Large intestine (tissue), 3 donors: ENCODE measurements at regions not wholly inside any gene's neighbourhood (a gene's known extent, or its start where the extent isn't known, plus 50 kb on each side); places are given as distances from the start of the nearest gene placed in this dataset.

ENCODE experiments used
- DNase-seq, 2 donors: peaks; one replicate each; pipeline versions ENCODE4 v3.0.0 to v3.0.0-alpha.2; 2013
- H3K27ac ChIP-seq: one replicate; pipeline ENCODE4 v1.5.1; 2013; ENCODE audit warnings: low read length
- H3K27me3 ChIP-seq: 2 replicates; pipeline ENCODE4 v1.6.1; 2013; ENCODE audit warnings: low read length; ENCODE audit not compliant: control insufficient read depth, insufficient read depth
- H3K36me3 ChIP-seq: 2 replicates; pipeline ENCODE4 v1.6.1; 2013; ENCODE audit warnings: low read length; ENCODE audit not compliant: control insufficient read depth, insufficient read depth
- H3K4me1 ChIP-seq: one replicate; pipeline ENCODE4 v1.6.1; 2013; ENCODE audit warnings: low read length; ENCODE audit not compliant: control insufficient read depth, insufficient read depth
- H3K4me3 ChIP-seq: one replicate; pipeline ENCODE4 v1.5.1; 2013; ENCODE audit warnings: low read length
- H3K9me3 ChIP-seq: one replicate; pipeline ENCODE4 v1.6.1; 2013; ENCODE audit warnings: mild to moderate bottlenecking, low read depth, low read length, moderate library complexity; ENCODE audit not compliant: control insufficient read depth
- WGBS: methylation state at CpG from one replicate; pipeline ENCODE4 v1.1.5; 2013; ENCODE audit warnings: low lambda C conversion rate; ENCODE audit not compliant: insufficient coverage; 5-methylcytosine and 5-hydroxymethylcytosine counted together

DNA sequence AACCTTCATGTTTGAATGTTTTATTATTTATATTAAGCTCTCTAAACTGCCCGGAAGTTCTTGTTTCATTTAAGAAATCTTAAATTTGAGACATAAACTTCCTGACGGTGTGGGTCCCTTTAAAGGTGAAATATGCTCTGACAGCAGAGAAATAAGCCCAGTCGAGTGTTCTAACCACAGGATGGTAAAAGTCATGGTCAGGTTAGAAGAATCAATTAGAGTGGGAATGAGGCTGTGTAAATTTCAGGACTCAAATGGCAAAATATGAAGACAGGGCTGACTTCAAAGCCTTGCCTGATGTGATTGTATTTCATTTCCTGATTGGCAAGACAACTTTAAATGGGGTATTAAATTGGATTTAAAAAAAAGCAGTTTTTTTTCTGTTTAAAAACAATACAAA, 432.9 kb upstream of the BRINP1 start:
- H3K27me3 ChIP-seq: no peaks in the 10 kb centered on the region
- DNase-seq: no peak
- no peak overlapping the region for H3K27ac ChIP-seq
- no peaks in the 10 kb centered on the region for H3K36me3 ChIP-seq
- H3K4me1 ChIP-seq: no peaks in the 10 kb centered on the region
- no peaks in the 10 kb centered on the region for H3K9me3 ChIP-seq
- 83% methylated on average over 1 of the region's 3 CpGs for WGBS
- H3K4me3 ChIP-seq: no peak overlapping the region

- no peaks in the 10 kb centered on the region for H3K36me3 ChIP-seq
- 80% methylated on average over 2 of the region's 4 CpGs for WGBS
- no peak overlapping the region for H3K27ac ChIP-seq
- no peaks in the 10 kb centered on the region for H3K4me1 ChIP-seq
- no peak overlapping the region for H3K4me3 ChIP-seq
- H3K9me3 ChIP-seq: no peaks in the 10 kb centered on the region
- no peaks in the 10 kb centered on the region for H3K27me3 ChIP-seq
- no peak for DNase-seq
These were observed 432.1 kb upstream of the BRINP1 start for GRCh38 chr9:119801311-119801710.

DNA sequence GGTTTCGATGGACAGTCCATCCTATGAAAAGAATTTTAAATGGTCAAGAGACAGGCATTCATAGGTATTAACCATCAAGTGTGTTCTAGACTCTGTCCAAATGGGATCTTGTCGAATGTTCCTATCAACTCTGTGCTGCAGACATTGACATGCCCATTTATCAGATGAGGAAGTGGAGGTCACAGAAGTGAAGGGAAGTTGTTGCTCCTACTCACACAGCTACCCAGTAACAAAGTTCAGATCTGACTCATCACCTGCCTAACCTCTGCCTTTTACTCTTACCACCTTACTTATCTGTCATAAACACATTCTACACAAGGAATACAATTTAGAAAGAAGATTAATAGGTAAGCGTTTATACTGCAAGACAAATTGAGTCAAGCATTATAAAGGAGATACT, 426.2 kb upstream of the BRINP1 start:
- 67% methylated on average over 1 of the region's 3 CpGs for WGBS
- DNase-seq: no peak
- no peak overlapping the region for H3K4me3 ChIP-seq
- no peaks in the 10 kb centered on the region for H3K36me3 ChIP-seq
- no peak overlapping the region for H3K27ac ChIP-seq
- H3K9me3 ChIP-seq: no peaks in the 10 kb centered on the region
- H3K4me1 ChIP-seq: no peaks in the 10 kb centered on the region
- no peaks in the 10 kb centered on the region for H3K27me3 ChIP-seq

DNA sequence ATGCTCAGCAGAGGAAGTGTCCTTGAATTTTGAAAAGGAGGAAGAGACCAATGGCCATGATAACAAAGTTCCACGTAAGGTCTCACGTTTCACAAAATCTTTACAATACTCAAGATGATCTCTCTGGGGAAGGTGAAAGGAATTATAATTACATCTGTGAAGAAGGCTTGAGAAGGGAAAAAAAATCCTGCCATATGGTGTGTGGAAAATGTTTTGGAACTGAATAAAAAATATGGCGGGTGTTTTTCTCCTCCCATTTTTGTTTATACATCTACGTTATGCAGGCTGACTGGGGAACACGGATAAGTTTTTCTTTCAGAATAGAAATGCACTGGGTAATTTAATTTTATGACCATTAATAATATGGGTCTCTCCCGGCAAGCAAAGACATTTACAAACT, 425.6 kb upstream of the BRINP1 start:
- Histone ChIP-seq H3K27me3 (no peaks in the 10 kb centered on the region), H3K4me1 (no peaks in the 10 kb centered on the region), H3K36me3 (no peaks in the 10 kb centered on the region), H3K9me3 (no peaks in the 10 kb centered on the region), H3K27ac (no peak overlapping the region), H3K4me3 (no peak overlapping the region)
- DNase-seq: no peak
- WGBS: 83% methylated on average over 2 of the region's 6 CpGs

DNA sequence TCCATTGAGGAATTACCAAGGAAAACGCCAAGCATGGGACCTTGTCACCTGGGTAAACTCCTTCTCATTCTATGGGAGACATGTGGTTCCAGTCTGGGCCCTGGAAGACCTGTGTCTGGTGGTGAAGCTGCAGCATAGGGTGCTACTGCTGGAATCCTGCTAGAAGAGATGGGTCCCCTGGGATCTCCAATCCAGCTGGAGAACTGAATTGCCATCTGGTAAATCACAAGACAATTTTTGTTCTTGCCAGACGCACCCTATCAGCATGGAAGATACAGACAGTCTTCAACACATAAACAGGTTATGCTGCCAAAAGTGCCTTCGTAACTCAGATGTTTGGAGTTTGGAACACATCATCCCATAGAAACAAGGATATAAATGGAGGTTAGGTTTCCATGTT, 424.0 kb upstream of the BRINP1 start:
- no peak overlapping the region for H3K27ac ChIP-seq
- H3K9me3 ChIP-seq: no peaks in the 10 kb centered on the region
- H3K36me3 ChIP-seq: no peaks in the 10 kb centered on the region
- no peak for DNase-seq
- H3K27me3 ChIP-seq: no peaks in the 10 kb centered on the region
- no peak overlapping the region for H3K4me3 ChIP-seq
- WGBS: 90% methylated on average over 2 of the region's 3 CpGs
- H3K4me1 ChIP-seq: no peaks in the 10 kb centered on the region

- Histone ChIP-seq H3K4me3 (no peak overlapping the region), H3K9me3 (no peaks in the 10 kb centered on the region), H3K36me3 (no peaks in the 10 kb centered on the region), H3K27me3 (no peaks in the 10 kb centered on the region), H3K4me1 (no peaks in the 10 kb centered on the region), H3K27ac (no peak overlapping the region)
- no peak for DNase-seq
- WGBS: 80% methylated on average over 2 of the region's 3 CpGs
These were observed 423.0 kb upstream of the BRINP1 start for GRCh38 chr9:119792242-119792641.

DNA sequence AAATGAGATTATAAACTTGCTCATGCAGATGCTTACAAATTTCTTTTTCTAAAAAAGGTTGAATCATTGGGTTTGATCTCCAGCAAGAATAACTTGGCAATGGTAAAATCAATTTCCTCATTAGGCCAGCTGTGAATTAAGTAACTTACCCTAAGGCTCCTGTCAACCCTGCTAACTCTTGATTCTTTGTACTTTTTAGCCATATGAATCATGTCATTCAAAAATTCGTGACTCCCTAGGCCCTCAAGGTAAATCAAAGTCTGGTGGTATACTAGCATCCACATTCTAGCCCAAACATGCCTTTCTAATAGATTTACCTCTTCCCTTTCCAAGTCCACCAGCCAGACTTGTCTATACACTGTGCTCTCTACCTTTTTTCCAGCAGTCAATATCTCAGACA, 420.8 kb upstream of the BRINP1 start:
- Histone ChIP-seq H3K9me3 (no peaks in the 10 kb centered on the region), H3K4me1 (no peaks in the 10 kb centered on the region), H3K27me3 (no peaks in the 10 kb centered on the region), H3K27ac (no peak overlapping the region), H3K36me3 (no peaks in the 10 kb centered on the region), H3K4me3 (no peak overlapping the region)
- no CpG with 5 or more reads among the region's 1 CpG for WGBS
- no peak for DNase-seq

DNA sequence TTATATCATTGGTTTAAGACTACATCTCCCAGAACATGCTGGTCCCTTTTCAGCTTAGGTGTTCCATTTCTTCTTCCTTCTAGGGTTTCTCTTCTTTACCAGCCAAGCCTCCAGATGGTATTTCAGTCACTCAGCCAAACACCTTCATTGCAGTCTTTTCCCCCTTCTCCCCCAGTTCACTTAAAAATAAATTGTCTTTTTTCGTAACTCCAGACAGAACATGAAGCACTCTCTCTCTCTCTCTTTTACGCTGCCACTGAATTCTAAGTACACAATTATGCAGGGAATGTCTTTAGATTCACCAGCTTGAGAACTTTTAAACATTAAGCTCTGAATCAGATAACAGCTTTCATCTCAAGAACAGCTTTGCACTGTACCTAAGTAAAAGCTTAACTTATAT, 419.7 kb upstream of the BRINP1 start:
- Histone ChIP-seq H3K36me3 (no peaks in the 10 kb centered on the region), H3K9me3 (no peaks in the 10 kb centered on the region), H3K27me3 (no peaks in the 10 kb centered on the region), H3K4me1 (no peaks in the 10 kb centered on the region), H3K27ac (no peak overlapping the region), H3K4me3 (no peak overlapping the region)
- DNase-seq: no peak
- no CpG with 5 or more reads among the region's 2 CpGs for WGBS

DNA sequence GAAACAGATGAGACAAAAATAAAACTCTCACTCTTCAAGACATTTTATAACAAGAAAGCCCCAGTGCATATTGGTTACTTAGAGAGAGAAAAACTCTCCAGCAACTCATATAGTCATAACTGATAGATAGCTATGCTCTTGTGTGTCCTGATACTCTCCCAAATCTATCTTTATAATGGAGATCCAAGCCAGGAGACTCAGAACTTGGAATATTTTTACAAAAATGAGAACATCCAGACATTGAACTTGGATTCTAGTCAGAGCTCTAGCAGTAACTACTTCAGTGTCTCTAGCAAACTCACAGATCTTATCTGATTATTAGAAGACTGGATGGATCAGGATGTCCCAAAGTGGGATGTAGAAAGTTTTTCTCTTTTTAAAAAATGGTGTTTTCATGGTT, 412.7 kb upstream of the BRINP1 start:
- Histone ChIP-seq H3K9me3 (no peaks in the 10 kb centered on the region), H3K36me3 (no peaks in the 10 kb centered on the region)
- DNase-seq: no peak

DNA sequence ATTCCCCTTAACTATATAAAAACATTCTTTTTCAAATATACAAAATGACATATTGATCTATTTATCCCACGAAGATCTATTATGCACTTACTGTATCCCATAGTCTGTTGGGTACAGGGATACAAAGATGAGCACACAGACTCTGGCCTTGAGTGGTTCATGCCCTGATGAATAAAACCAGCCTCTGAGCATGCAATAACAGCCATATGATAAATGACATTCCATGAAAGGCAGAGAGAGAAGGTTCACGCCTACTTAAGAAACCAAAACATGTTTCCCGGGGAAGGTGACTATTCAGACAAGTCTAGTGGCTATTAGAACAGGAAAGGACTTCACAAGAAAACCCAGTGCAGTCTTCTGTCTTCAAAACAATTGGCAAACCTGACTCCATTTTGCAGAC, 406.2 kb upstream of the BRINP1 start:
- no peak for DNase-seq
- no peak overlapping the region for H3K27ac ChIP-seq
- H3K36me3 ChIP-seq: no peaks in the 10 kb centered on the region
- H3K4me1 ChIP-seq: no peaks in the 10 kb centered on the region
- WGBS: no CpG with 5 or more reads among the region's 3 CpGs
- no peaks in the 10 kb centered on the region for H3K9me3 ChIP-seq
- H3K27me3 ChIP-seq: no peaks in the 10 kb centered on the region
- H3K4me3 ChIP-seq: no peak overlapping the region

More for the DNA sequence above, 412.7 kb upstream of the BRINP1 start:
- Histone ChIP-seq H3K4me1 (no peaks in the 10 kb centered on the region), H3K27ac (no peak overlapping the region), H3K27me3 (no peaks in the 10 kb centered on the region), H3K4me3 (no peak overlapping the region)

DNA sequence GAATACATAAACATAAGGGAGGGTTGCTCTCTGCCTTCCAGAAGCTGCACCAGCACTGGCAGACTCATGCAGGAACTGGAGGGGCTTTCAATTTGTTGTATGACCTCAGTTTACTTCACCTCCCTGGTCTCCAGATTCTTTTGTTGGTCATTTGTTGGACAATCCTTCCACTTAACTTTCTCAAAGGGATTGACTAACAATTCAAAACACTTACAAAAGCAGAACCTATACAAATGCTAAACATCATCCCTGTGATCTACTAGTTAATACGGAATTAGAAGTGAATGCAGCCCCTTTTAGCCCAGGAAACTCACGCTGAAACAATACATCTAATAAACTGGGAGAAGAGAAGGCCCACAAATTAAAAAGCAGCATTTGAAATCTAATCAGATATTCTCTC, 404.6 kb upstream of the BRINP1 start:
- Histone ChIP-seq H3K4me3 (no peak overlapping the region), H3K27ac (no peak overlapping the region), H3K9me3 (no peaks in the 10 kb centered on the region), H3K27me3 (no peaks in the 10 kb centered on the region), H3K36me3 (no peaks in the 10 kb centered on the region), H3K4me1 (no peaks in the 10 kb centered on the region)
- DNase-seq: no peak
- WGBS: 60% methylated on average over 1 of the region's 2 CpGs
